ENCODE measurements at regions not wholly inside any gene's neighbourhood (a gene's known extent, or its start where the extent isn't known, plus 50 kb on each side); places are given as distances from the start of the nearest gene placed in this dataset.

DNA sequence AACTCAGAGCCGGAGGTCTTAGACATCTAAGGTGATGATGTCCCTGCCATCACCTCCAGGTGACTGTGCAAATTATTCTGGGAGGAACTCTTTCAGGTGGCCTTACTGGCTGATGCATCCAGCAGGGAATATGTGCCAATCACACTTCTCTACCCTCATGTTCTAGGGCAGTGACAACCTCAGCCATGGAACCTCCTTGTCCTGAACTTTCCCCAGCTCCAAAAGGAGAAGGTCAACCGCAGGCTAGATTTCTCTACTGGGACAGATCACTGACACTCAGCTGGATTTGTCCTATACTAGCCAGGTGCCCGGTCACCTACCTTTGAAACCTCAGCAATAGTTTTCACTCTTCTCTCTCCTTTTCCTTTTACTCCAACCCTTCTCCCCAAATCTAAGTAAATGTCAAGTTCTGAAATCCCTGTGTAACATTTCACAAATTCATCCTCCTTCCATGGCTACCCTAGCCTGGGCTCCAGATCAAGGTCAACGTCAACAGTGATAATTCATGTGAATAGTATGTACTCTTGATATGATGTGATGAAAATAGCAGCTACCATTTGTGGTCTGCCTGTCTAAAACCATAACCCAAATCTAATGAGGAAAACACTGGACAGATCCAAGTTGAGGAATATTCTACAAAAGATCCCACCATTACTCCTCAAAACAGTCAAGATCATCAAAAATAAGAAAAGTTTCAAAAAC lies 115.0 kb upstream of the EGLN3 start:
- intact Hi-C loops (cut with DNase I), result no loop called here
- ATAC-seq (no peak), DNase-seq (no peak)
- Histone ChIP-seq H3K4me1 (no peaks in the 10 kb centered on the region), H3K27ac (no peak overlapping the region), H3K27me3 (ENCODE audit: low read depth) (no peaks in the 10 kb centered on the region), H3K4me3 (no peak overlapping the region), H3K9me3 (no peaks in the 10 kb centered on the region), H3K36me3 (no peaks in the 10 kb centered on the region)
- TF ChIP-seq, protein P1, sequence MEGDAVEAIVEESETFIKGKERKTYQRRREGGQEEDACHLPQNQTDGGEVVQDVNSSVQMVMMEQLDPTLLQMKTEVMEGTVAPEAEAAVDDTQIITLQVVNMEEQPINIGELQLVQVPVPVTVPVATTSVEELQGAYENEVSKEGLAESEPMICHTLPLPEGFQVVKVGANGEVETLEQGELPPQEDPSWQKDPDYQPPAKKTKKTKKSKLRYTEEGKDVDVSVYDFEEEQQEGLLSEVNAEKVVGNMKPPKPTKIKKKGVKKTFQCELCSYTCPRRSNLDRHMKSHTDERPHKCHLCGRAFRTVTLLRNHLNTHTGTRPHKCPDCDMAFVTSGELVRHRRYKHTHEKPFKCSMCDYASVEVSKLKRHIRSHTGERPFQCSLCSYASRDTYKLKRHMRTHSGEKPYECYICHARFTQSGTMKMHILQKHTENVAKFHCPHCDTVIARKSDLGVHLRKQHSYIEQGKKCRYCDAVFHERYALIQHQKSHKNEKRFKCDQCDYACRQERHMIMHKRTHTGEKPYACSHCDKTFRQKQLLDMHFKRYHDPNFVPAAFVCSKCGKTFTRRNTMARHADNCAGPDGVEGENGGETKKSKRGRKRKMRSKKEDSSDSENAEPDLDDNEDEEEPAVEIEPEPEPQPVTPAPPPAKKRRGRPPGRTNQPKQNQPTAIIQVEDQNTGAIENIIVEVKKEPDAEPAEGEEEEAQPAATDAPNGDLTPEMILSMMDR (IDR thresholded peaks at IDR 0.05), result no peak

GRCh38 chr14:34065236-34065635 lies 114.4 kb upstream of the EGLN3 start:
- Histone ChIP-seq H3K27ac (no peak overlapping the region), H3K4me1 (no peaks in the 10 kb centered on the region), H3K27me3 (ENCODE audit: low read depth) (no peaks in the 10 kb centered on the region), H3K36me3 (no peaks in the 10 kb centered on the region), H3K9me3 (no peaks in the 10 kb centered on the region), H3K4me3 (no peak overlapping the region)
- intact Hi-C loops (cut with DNase I), result no loop called here
- DNase-seq (no peak), ATAC-seq (no peak)
- TF ChIP-seq, protein P1 (IDR thresholded peaks at IDR 0.05), result no peak

DNA sequence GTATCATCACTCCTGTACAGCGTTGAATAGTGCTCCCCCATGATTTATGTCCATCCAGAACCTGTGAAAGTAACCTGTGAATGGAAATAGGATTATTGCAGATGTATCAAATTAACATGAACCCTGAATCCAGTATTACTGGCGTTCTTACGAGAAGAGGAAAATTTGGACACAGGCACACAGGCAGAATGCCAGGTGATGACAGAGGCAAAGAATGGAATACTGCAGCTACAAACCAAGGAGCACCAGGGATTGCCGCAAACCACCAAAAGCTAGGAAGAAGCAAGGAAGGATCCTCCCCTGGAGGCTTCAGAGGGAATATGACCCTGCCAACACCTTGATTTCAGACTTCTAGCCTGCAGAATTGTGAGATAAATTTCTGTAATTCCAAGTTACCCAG lies 113.5 kb upstream of the EGLN3 start:
- Histone ChIP-seq H3K36me3 (no peaks in the 10 kb centered on the region), H3K4me1 (peaks cover 6% of the 10 kb centered on the region), H3K4me3 (no peak overlapping the region), H3K27me3 (ENCODE audit: low read depth) (no peaks in the 10 kb centered on the region), H3K27ac (no peak overlapping the region), H3K9me3 (no peaks in the 10 kb centered on the region)
- intact Hi-C loops (cut with DNase I), result no loop called here
- no peak for ATAC-seq
- TF ChIP-seq, protein P1 (IDR thresholded peaks at IDR 0.05), result no peak
- DNase-seq, result no peak

DNA sequence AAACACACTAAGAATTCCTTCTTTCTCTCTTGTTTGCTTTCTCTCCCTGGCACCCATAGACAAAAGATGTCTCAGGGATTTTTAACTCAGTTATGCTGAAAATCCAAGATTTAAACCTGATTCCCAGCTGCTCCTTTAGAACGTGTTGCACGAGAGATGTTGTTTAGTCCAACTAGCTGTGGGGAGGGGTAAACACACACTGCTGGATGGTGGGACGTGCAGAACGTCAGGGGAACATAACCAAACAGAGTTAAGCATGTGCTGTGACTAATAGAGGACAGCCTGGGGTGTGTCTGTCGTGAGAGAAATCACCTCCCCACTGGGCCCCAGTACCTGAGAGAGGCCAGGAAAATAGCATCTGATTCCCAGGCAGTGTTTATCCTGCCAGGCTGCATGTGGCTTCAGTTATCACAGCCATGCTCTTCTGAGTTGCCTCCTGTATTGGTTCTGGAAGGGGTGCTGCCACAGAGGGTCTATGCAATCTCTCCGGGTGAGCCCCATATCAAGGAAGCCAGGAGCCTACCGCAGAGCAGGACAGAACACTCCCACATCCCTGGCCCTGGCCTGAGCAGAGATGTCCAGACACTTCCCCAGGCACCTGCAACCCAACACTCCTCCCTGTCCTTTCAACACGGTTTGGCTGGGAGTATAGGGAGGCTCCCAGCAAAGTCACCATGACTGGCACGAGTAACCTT lies 112.7 kb upstream of the EGLN3 start:
- no peaks in the 10 kb centered on the region for H3K27me3 ChIP-seq (ENCODE audit: low read depth)
- DNase-seq, result no peak
- H3K4me3 ChIP-seq, result no peak overlapping the region
- no peak overlapping the region for H3K27ac ChIP-seq
- peaks cover 8% of the 10 kb centered on the region for H3K4me1 ChIP-seq
- intact Hi-C loops (cut with DNase I), result no loop called here
- H3K9me3 ChIP-seq, result no peaks in the 10 kb centered on the region
- ATAC-seq, result no peak
- TF ChIP-seq, protein P1 (IDR thresholded peaks at IDR 0.05), result no peak
- H3K36me3 ChIP-seq, result no peaks in the 10 kb centered on the region

DNA sequence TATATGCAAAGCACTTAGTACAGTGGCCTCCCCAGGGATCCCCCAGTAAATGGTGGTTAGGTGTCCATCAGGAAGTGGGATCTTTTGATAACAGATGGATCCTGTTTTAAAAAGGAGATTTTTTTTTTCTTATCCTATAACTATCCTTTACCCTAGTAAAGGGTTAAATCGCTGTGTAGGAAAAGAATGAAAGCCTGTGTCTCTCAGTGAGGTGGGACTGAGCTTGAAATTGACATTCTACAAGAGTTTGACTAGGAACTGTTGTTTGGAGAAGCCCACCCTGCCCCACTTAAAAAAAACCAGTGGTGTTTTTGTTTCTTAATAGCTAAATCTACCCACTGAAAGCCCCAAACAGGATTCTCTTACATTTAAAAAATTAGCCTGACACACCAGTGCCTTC lies 112.2 kb upstream of the EGLN3 start:
- DNase-seq (no peak), ATAC-seq (no peak)
- Histone ChIP-seq H3K36me3 (no peaks in the 10 kb centered on the region), H3K4me1 (peaks cover 8% of the 10 kb centered on the region), H3K4me3 (no peak overlapping the region), H3K27ac (no peak overlapping the region), H3K27me3 (ENCODE audit: low read depth) (no peaks in the 10 kb centered on the region), H3K9me3 (no peaks in the 10 kb centered on the region)
- TF ChIP-seq, protein P1 (IDR thresholded peaks at IDR 0.05), result no peak
- intact Hi-C loops (cut with DNase I), result no loop called here

All from lower lobe of right lung (tissue), 2 donors.